SK-N-MC (cell line): ENCODE measurements at regions not wholly inside any gene's neighbourhood (a gene's known extent, or its start where the extent isn't known, plus 50 kb on each side); places are given as distances from the start of the nearest gene placed in this dataset.

Experiments used
- EZH2 ChIP-seq: fragments of 200-600 bp; sonication (generic); IDR thresholded peaks from one replicate; pipeline ENCODE4 v1.6.1; 2017; ENCODE audit warnings: antibody characterized with exemption
- POLR2AphosphoS5 ChIP-seq: IDR thresholded peaks from 2 replicates; pipeline ENCODE4 v1.6.1; 2012; ENCODE audit warnings: mild to moderate bottlenecking, low read depth, low read length, borderline replicate concordance

DNA sequence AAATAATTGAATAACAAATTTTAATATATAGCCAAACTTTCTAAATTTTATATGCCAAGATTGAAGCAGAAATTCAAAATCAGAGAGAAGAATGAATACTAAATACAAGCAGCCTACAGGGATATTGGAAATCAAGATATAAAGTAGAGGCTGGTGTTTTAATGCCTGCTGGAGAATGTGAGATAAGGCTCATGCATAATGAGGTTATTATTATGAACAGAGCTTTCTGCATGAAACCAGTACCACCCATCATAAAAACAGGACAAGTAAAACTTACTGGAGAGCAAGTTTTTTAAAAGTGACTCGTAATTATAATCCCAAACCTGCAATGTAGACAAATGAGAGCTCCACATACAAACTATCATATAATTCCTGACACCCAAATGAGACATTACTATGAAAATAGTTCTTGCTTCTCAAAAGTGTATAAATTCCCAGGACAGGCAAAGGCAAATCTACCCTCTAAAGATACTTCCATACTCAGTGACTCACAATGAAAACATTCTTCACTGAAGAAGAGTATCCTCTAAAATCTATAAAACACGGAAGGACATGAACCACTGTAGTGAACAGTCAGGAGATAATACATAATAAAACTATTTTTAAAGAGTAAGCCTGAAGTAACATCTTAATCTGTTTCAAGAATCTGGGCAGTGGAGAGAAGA, 532.0 kb upstream of the GRAMD2B start:
- TF ChIP-seq EZH2 (no peak), POLR2AphosphoS5 (no peak)
